ENCODE measurements at regions not wholly inside any gene's neighbourhood (a gene's known extent, or its start where the extent isn't known, plus 50 kb on each side); places are given as distances from the start of the nearest gene placed in this dataset.
"Not testable (repeated sequence)": the region's sequence is repeated elsewhere in the genome, so short reads cannot be mapped to it uniquely, and the experiment has no call there.

DNA sequence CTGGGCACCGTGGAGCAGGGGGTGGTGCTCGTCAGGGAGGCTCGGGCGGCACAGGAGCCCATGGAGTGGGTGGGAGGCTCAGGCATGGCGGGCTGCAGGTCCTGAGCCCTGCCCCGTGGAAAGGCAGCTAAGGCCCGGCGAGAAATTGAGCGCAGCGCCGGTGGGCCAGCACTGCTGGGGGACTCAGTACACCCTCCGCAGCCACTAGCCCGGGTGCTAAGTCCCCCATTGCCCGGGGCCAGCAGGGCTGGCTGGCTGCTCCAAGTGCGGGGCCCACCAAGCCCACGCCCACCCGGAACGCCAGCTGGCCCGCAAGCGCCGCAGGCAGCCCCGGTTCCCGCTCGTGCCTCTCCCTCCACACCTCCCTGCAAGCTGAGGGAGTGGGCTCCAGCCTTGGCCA is 216.3 kb downstream of the RAP2B start:
- DNase-seq: not testable (repeated sequence)

DNA sequence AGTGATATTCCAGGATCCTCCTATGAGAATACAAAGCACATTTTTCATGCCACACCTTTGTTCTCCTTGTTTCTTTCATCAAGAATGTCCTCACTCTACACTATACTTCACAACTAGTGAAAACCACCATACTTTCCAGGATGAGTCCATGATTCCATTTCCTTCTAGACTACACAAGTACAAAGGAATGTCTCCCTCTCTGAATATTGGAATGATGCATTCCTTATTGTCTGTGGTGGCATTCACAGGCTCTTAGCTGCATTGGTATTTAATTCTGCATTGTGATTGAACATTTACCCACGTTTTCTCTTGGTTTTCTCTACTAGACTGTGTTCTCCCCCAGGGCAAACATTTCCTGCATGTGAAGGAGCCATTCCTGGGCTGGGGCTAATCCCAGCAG is 217.5 kb downstream of the RAP2B start:
- DNase-seq: no peak

DNA sequence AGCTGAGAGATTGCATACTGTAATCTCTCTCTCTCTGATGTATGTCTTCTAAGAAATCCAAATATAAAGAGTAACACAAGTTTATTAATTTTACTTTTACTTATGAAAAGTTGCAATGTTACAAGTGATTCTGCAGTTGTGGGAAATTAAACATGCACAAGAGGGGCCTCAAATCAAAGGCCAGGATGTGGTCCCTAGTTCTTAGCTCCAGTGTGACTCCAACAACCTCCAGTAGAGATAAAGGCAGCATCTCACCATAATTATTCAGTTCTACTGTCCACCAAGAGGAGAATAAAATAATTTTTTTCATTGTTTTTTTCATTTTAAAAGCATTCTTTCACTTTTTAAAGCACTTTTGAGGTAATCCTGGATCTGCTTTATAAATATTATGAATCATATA is 223.3 kb downstream of the RAP2B start:
- DNase-seq: no peak

DNA sequence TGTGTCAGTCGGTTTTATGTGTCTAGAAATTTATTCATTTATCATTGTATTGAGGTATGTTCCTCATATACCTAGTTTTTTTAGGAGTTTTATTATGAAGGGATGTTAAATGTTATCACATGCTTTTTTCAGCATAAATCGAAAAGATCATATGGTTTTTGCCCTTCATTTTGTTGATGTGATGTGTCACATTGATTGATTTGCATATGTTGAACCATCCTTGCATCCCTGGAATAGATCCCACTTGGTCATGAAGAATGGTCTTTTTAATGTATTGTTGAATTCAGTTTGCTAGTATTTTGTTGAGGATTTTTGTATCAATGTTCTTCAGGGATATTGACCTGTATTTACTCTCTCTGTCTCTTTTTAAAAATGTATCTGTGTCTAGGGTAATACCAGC is 230.3 kb downstream of the RAP2B start:
- DNase-seq: no peak

DNA sequence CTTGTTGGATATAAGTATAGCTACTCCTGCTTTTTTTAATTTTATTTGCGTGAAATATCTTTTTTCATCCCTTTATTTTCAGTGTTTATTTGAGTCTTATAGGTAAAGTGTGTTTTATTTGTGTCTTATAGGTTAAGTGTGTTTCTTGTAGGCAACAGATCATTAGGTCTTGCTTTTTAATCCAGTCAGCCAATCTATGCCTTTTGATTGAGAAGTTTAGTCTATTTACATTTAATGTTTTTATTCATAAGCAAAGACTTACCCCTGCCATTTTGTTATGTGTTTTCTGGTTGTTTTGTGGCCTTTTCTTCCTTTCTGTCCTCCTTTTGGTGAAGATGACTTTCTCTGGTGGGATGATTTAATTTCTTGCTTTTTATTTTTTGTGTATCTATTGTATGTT is 232.0 kb downstream of the RAP2B start:
- no peak for DNase-seq

DNA sequence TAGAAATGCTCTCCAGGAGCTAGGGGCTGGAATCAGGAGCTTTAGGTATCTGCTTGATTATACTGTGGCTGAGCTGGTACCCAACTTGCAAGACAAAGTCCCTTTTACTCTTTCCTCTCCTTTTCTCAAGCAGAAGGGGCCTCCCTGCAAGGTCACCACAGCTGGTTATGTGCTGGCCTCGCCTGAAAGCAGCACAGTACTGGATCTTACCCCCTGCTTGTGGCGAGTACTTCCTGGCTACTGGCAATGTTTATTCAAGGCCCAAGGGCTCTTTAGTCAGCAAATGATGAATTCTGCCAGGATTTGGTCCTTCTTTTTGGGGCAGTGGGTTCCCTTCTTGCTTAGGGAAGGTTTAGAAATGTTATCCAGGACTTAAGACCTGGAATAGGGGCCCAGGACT is 234.6 kb downstream of the RAP2B start:
- no peak for DNase-seq

DNA sequence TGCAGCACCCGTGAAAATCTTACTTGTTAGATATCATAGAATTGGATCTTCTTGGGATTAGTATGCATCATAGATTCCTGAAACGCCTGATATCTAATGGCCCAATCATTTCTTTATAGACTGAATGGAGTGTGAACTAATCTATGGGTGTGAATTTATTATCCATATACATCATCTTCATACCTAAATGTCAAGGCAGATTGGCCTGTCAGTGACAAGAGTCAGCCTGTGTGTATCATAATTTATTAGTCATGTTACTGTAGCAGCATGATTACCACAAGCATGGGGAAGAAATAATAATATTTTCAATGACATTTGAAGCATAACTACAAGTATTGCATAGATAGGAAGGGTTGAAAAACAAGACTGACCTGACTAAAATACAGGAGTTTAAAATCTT is 235.8 kb downstream of the RAP2B start:
- no peak for DNase-seq

DNA sequence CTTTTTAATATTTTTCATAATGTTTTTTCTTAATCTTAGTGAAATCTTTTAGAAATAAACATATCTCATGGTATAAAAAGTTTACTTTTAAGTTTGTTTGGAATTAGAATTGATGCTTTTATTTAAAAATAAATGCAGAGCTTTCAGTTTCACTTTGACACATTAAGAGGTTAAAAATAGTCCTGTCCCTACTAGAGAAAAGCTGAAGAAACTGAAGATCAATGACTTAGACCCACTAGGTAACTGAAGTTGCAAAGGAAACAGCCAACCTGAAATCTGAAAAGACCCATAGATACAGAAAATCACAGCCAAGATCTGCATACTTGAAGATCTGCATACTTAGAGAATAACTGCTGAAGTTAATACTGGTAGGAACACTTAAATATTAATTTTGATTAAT is 237.6 kb downstream of the RAP2B start:
- no peak for DNase-seq

DNA sequence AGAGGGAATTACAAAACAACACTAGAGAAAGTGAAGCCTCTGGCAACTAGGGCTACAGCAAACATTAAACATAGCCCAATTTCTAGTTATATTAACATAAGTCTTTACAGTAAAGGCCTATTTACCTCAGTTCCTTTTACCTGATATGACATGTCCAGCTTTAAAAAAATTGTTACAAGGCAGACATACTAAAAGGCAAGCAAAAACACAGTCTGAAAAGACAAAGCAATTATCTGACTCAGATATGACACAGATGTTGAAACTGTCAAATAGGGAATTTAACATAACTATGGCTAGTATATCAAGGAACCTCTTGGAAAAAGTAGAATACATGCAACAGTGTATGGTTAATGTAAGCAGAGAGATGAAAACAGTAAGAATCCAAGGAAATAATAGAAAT is 238.6 kb downstream of the RAP2B start:
- DNase-seq: no peak

DNA sequence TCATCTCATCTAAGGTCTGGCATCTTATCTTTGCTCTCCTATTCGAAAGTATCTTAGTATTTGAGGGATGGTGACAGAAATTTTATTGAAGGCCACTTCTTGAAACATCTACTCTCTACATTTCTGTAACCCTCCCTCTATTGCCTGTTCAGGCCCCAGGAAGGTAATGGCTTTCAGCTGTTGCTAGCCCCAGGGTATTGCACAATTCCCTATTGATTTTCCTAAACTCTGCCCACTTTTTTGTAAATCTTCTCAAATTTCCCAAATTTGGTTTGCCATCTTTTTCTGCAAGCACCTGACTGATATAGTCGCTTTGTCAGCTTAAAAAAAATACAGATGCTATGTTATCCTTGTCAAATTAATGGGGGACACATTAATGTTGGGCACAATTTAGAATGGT is 242.1 kb downstream of the RAP2B start:
- DNase-seq: no peak

DNA sequence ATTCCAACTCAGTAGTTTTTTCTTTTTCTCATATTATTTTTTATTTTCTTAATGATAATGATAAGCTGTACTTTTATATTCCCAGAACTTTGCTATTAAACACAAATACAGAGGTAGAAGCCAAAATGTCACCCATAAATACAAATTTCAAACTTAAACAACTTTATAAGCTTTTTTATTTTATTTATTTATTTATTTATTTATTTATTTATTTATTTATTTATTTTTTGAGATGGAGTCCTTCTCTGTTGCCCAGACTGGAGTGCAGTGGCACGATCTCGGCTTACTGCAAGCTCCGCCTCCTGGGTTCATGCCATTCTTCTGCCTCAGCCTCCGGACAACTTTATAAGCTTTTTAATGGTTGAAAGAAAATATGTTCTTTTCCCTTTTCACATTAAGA is 243.3 kb downstream of the RAP2B start:
- DNase-seq: not testable (repeated sequence)

DNA sequence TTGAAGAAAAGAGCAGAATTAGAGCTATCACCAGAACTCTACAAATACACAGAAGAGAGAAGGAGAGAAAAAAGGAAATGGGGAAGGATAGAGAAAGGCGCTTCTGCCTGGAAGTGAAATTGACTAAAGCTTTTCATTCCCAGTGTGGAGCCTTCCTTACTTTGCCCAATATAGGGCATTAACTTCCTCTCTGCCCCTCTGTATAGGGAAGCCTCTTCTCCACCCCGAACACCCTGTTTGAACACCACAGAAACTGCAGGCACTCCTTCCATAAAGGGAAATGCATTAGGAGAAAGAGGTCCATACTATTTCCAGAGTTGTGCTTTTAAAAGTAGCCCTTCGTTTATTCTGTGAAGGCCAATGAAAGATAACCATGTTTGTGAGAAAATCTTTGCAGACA is 248.5 kb downstream of the RAP2B start:
- DNase-seq: no peak

DNA sequence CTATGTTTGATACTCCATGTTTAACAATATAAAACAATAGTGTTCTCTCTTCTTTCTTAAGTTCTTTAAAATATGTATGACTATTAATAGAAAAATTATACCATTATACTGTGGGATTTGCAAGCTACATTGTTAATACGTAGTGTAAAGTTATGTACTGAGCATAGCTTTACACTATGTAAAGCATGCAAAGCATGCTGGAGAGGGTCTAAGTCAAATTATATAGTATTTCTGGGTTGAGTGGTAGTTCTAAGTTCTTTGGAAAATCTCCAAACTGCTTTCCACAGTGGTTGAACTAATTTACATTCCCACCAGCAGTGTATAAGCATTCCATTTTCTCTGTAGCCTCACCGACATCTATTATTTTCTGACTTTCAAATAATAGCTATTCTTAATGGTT is 253.0 kb downstream of the RAP2B start:
- DNase-seq: no peak

DNA sequence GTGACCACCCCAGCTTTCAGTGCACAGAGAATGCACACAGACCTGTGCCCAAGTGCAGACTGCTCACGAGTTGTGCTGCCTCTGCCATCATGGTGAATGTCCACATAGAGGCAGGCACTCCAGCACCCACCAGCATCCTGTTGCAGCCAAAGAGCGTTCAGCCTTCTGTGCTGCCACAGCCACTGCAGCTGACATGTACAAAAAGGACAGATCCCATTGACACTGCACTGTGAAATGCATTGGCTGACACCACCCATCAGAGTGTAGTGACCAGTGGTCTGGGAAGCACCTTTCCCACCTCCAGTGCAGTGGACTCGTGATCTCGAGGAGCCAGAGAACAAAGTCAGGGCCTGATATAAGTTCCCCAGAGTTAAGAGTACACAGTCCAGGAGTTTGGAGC is 260.3 kb downstream of the RAP2B start:
- no peak for DNase-seq

DNA sequence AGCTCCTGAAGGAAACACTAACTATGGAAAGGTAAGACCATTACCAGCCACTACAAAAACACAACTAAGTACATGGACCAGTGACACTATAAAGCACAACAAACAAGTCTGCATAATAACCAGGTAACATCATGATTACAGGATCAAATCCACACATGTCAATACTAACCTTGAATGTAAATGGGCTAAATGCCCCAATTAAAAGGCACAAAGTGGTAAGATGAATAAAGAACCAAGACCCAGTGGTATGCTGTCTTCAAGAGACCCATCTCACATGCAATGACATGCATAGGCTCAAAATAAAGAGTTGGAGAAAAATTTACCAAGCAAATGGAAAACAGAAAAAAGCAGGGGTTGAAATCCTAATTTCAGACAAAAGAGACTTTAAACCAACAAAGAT is 261.8 kb downstream of the RAP2B start:
- DNase-seq: not testable (repeated sequence)

DNA sequence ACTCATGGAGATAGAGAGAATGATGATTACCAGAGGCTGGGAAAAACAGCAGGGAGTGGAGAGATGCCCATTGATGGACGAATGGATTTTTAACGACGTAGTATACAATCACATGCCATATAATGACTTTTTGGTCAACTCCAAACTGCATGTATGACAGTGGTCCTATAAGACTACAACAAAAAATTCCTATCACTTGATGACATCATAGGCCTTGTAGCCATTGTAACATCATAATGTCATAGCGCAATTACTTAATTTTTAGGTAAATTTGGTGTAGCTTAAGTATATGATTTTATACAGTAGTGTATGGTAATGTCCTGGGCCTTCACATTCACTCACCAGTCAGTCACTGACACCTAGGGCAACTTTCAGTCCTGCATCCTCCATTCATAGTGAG is 264.3 kb downstream of the RAP2B start:
- DNase-seq: no peak

DNA sequence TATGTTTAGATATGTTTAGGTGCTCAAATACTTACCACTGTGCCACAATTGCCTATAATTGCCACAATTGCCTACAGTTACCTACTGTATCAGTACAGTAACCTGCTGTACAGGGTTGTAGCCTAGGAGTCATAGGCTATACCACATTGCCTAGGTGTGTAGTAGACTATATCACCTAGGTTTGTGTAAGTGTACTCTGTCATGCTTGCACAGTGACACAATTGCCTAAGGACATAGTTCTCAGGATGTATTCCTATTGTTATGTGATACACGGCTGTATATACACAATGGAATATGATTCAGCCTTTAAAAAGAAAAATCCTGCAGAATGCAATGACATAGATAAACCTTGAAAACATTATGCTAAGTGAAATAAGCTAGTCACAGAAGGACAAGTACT is 264.8 kb downstream of the RAP2B start:
- no peak for DNase-seq

DNA sequence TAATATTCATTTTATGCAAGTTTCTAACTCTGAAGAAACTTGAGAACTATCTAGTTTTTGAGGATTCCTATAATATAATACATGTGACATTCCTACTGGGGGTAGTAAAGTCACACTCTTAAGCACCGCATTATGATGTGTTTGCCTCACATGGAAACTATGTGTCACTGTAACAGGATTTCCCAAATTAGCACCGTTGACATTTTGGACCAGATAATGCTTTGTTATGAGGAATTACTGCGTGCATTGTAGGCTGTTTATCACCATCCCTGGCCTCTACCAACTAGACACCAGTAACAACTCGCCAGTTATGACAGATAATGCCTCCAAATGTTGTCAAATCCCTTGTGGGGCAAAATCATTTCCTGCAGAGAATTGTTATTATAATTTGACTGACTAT is 267.8 kb downstream of the RAP2B start:
- no peak for DNase-seq

DNA sequence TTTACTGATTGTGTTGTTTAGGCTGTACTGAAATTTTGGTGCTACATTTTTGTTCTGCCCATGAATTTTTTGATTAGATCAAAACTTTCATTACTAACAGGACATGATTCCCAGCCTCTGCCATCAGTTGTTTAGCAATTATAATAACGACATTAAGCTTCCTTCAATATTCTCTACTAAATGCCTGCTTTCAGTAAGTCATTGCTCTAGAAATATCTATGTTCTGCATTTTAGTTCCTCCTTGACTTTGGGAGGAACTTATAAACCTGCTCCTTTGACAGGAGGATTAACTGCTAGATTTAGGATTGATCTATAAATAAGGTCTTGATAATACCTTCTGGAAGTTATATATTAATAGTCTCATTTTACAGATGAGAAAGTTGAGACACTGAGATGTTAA is 269.1 kb downstream of the RAP2B start:
- no peak for DNase-seq

DNA sequence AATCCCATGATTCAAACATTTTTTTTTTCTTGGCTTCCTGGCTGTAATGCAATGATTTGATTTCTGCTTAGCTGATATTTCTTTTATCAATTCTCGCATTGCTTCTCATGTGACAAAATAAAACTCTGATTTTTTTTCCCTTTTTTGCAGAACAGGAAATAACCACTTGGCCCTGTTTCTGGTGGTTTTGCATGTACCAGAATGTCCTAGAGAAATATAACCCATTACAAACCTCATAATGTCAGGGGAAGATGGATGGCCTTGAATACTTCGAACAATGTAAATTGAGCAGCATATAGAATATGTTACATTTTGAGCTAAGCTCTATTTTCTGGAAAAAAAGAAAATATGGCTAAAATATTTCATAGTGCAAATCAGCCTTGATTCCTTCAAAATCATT is 275.6 kb downstream of the RAP2B start:
- no peak for DNase-seq

DNA sequence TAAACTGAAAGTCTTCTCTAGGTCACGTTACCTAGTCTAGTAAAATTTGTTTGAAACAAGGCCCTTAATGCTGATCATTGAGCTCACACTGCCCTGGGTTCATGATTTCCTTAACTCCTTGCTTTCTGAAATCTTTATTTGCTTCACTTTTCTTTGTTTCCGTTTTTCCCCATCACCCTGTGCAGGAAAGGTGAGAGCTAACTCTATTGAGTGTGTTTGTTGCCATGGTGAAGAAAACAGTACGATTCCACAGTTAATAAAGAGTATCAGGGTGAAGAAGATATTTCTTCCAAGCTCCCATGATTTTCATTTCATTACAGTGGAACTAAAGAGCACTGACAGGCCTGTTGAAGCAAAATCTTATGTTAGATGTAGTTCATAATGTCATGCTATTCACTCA is 276.2 kb downstream of the RAP2B start:
- DNase-seq: no peak

DNA sequence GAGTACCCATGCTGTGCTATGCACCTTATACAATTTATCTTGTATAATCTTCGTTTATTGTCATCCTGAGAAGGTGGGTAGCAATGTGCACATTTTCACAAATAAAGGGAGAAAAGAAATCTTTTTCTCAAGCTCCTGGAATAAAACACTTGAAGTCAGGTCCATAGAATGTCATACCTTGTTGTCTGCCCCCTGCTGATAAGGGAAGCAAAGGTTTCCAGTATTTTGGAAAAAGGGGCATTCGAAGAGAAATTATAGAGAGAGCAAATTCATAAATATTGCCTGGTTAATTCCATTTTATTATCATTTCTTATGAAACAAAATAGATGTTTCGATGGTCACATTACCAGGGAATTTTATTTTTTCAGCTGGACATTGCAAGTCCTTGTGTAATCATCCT is 277.8 kb downstream of the RAP2B start:
- DNase-seq: no peak

DNA sequence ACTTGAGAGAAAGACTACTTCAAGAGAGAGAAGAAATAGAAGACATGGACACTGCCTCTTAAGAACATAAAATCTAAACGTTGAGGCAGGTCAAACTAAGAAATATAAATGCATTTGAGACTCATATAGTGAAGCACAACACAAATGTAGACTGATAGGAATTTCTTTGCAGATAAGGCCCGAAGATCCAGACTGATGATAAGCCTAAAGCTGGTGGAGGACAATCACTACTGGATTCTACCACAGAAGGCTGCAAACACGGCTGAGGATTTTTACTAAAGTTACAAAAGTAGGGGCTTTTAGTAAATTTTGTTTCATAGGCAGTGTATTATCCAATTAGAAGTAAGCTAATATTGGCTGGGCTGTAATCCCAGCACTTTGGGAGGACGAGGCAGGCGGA is 278.3 kb downstream of the RAP2B start:
- no peak for DNase-seq

DNA sequence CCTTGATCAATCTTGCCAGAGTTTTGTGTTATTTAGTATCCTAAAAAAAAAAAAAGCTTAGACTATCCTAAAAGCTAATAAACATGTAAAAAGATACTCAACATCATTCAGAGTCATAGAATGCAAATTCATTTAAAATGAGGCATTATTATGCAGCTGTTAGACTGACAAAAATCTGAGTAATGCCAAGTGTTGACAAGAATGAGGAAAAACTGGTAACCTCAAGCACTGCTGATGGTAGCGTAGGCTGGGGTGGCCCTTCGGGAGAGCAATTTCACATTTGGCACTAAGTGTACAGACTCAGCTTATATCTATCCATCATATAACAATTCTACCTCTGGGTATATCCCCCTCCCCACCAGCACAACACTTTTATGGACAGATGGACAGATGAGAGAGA is 280.4 kb downstream of the RAP2B start:
- DNase-seq: no peak

DNA sequence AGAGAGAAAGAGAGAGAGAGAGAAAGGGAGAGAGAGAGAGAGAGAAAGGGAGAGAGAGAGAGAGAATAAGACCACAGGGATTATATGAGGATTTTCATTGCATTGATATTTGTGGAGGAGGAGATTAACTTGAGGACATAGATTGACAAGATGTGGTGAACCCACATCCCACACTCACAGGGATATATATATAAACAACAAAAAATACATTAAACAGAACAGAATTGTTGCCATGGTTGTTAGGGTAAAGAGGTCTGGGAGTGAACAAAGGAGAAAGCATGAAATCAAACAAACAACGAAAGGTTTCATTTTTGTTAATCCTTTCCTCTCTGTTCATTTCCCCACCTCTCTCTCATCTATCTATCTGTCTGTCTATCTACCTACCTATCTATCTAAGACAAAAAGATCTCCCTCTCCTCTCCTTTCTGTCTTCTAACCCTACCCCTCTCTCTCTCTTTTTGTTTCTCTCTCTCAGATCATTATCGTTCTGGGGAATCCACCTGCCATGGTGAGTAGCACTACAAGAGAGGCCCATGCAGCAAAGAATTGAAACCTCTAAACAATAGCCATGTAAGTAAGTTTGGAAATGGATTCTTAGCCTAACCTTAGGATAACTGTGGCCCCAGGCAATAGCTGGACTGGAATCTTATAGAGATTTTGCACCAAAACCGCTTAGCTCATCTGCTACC is 280.9 kb downstream of the RAP2B start:
- no peak for DNase-seq

DNA sequence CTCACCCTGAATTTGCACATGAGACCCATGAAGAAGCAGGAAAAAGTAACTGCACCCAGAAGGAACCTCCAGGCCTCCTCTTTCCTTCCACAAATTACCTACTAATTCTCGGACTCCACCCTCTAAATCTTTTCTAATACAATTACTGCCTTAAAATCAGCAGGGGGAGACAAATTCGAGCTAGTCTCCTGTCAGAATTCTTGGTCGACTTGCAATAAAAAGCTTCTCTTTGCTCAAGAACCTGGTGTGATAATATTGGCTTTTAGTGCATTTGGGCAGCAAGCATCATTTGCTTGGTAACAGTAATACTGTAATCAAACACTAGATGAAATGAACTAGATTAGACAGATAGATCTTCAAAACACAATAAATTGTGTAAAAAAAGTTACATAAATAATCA is 281.9 kb downstream of the RAP2B start:
- DNase-seq: no peak
